Heart left ventricle (tissue), 16 donors: ENCODE measurements at regions not wholly inside any gene's neighbourhood (a gene's known extent, or its start where the extent isn't known, plus 50 kb on each side); places are given as distances from the start of the nearest gene placed in this dataset.

Experiments
- ATAC-seq, 4 donors: fragments of 200-7000 bp; cut with Tn5 transposase; one replicate each; pipeline ENCODE4 v1.9.1; 2020 to 2022; ENCODE audit warnings: moderate library complexity in 4 of 4, mild to moderate bottlenecking in 3 of 4, moderate number of reproducible peaks in 1 of 4
- DNase-seq, 5 donors: peaks; one replicate each; pipeline ENCODE4 v3.0.0-alpha.2; 2020
- H3K27ac ChIP-seq, 12 donors: fragments of 200-600 bp; sonication (generic) in 4 of 12; one replicate each; pipeline versions ENCODE4 v1.5.0 to v1.8.0; 2016 to 2022; ENCODE audit warnings: mild to moderate bottlenecking in 2 of 12
- H3K27me3 ChIP-seq, 9 donors: fragments of 200-600 bp; sonication (generic) in 2 of 9; one replicate each; pipeline versions ENCODE4 v1.5.1 to v1.8.0; 2016 to 2022; ENCODE audit warnings: mild to moderate bottlenecking in 3 of 9
- H3K36me3 ChIP-seq, 9 donors: fragments of 200-600 bp; sonication (generic) in 2 of 9; one replicate each; pipeline versions ENCODE4 v1.5.0 to v1.8.0; 2018 to 2022; ENCODE audit warnings: mild to moderate bottlenecking in 2 of 9
- H3K4me1 ChIP-seq, 12 donors: fragments of 200-600 bp; sonication (generic) in 4 of 12; one replicate each; pipeline versions ENCODE4 v1.5.0 to v1.8.0; 2016 to 2022; ENCODE audit warnings: mild to moderate bottlenecking in 3 of 12
- H3K4me3 ChIP-seq, 12 donors: fragments of 200-600 bp; sonication (generic) in 4 of 12; one replicate each; pipeline versions ENCODE4 v1.5.0 to v1.8.0; 2017 to 2022; ENCODE audit warnings: mild to moderate bottlenecking in 9 of 12, moderate library complexity in 4 of 12
- H3K9me3 ChIP-seq, 12 donors: fragments of 200-600 bp; sonication (generic) in 4 of 12; one replicate each; pipeline versions ENCODE4 v1.5.0 to v1.8.0; 2016 to 2022; ENCODE audit warnings: mild to moderate bottlenecking in 1 of 12
- CTCF ChIP-seq, 12 donors: fragments of 200-600 bp; sonication (generic) in 4 of 12; IDR thresholded peaks; one replicate each; pipeline versions ENCODE4 v1.5.0 to v1.8.0; 2018 to 2022; ENCODE audit warnings: antibody characterized with exemption in 12 of 12, mild to moderate bottlenecking in 5 of 12
- POLR2A ChIP-seq, 2 donors: fragments of 450-650 bp; IDR thresholded peaks; one replicate each; pipeline ENCODE4 v1.6.1; 2017; ENCODE audit warnings: antibody characterized with exemption in 2 of 2, mild to moderate bottlenecking in 2 of 2, moderate library complexity in 2 of 2
- WGBS, 4 donors: extraction: QIAGEN DNeasy Blood & Tissue Kit in 2 of 4; methylation state at CpG; one replicate each; pipeline versions ENCODE4 v1.1.5 to v1.1.7; 2013 to 2018; 5-methylcytosine and 5-hydroxymethylcytosine counted together
- intact Hi-C, 10 donors: fragments of 100-400 bp; cut with DNase I; formaldehyde crosslinking; loops; one replicate each; pipeline versions ENCODE4 v1.11.1 to v1.14.2; 2022
- donor health status: ischemic (EF 13 %, LVEDD 7.1; RV severe dilation, severe dysfunction).
- donor health status: healthy with polysubstance abuse.
- donor health status: DM: no; HTN: yes; CAD: no.
- donor health status: DM: no; HTN: no; CAD: no.
- donor health status: ischemic (EF 25% LVEDD 6.9; RV normal size, moderate dysfunction).
- donor health status: ischemic (EF 25% LVEDD 5.7; RV mildly dilated, moderate dysfunction).
- donor health status: healthy.
- donor health status: DM: yes; HTN: yes; CAD: no.
- donor health status: ischemic (EF 35%, LVEDD 5.7; RV mildly dilated, moderate dysfunction).
- donor health status: nonischemic (EF 11% LVEDD 7.7; RV severe dilation, severe dysfunction).
- donor health status: DM: yes; HTN: yes; CAD: no.
- donor health status: PGD.
- donor health status: ischemic (EF 29% LVEDD 5.4; RV normal size, mild dysfunction).
- donor health status: nonischemic (EF 23%, LVEDD 6.1; RV moderate dilation, normal function).

- intact Hi-C loops, result no loop called here
- Histone ChIP-seq H3K4me1 (peaks cover 0 to 5% (median 0%) of the 10 kb centered on the region in 12 donors), H3K4me3 (no peak overlapping the region), H3K27ac (peak overlapping the region in 2 of 12 donors; percentile 15 to 36), H3K9me3 (peaks cover 0 to 10% (median 1%) of the 10 kb centered on the region in 12 donors), H3K27me3 (no peaks in the 10 kb centered on the region), H3K36me3 (no peaks in the 10 kb centered on the region)
- 59 to 78% (median 78%) methylated on average over 6 of the region's 6 CpGs for WGBS, 4 donors
- ATAC-seq, result peak; percentile 32 to 93 (median 82)
- no peak for TF ChIP-seq CTCF (IDR thresholded peaks at IDR 0.05)
- TF ChIP-seq POLR2A (IDR thresholded peaks at IDR 0.05), result no peak
- peak in 1 of 5 donors; percentile 28 for DNase-seq
Measured at GRCh38 chr4:148574911-148575310, 132.7 kb upstream of the NR3C2 start.

- DNase-seq (peak in 1 of 5 donors; percentile 26), ATAC-seq (peak; percentile 84 to 96 (median 88))
- Histone ChIP-seq H3K27ac (peak overlapping the region in 3 of 12 donors; percentile 15 to 36 (median 33)), H3K4me3 (no peak overlapping the region), H3K27me3 (no peaks in the 10 kb centered on the region), H3K9me3 (peaks cover 0 to 14% (median 3%) of the 10 kb centered on the region in 12 donors), H3K4me1 (peaks cover 0 to 5% (median 0%) of the 10 kb centered on the region in 12 donors), H3K36me3 (no peaks in the 10 kb centered on the region)
- WGBS, 4 donors, result 44 to 57% (median 55%) methylated on average over 3 of the region's 3 CpGs
- TF ChIP-seq CTCF (IDR thresholded peaks at IDR 0.05), result no peak
- TF ChIP-seq POLR2A (IDR thresholded peaks at IDR 0.05), result no peak
- intact Hi-C loops, result no loop called here
Measured at GRCh38 chr4:148574502-148574901, 132.3 kb upstream of the NR3C2 start.

GRCh38 chr4:148574066-148574465 lies 131.9 kb upstream of the NR3C2 start:
- 64 to 79% (median 72%) methylated on average over 4 of the region's 4 CpGs for WGBS, 4 donors
- peak overlapping the region in 2 of 12 donors; percentile 15 to 33 for H3K27ac ChIP-seq
- intact Hi-C loops, result no loop called here

GRCh38 chr4:148573296-148573695 lies 131.1 kb upstream of the NR3C2 start:
- no peak for DNase-seq
- TF ChIP-seq CTCF (IDR thresholded peaks at IDR 0.05) (no peak), POLR2A (IDR thresholded peaks at IDR 0.05) (no peak)
- H3K36me3 ChIP-seq, result no peaks in the 10 kb centered on the region
- no peak for ATAC-seq
- peaks cover 0 to 21% (median 5%) of the 10 kb centered on the region in 12 donors for H3K9me3 ChIP-seq
- intact Hi-C loops, result no loop called here
- no peaks in the 10 kb centered on the region for H3K27me3 ChIP-seq
- H3K27ac ChIP-seq, result no peak overlapping the region
- 44 to 85% (median 55%) methylated on average over 3 of the region's 3 CpGs for WGBS, 4 donors
- peaks cover 0 to 5% (median 0%) of the 10 kb centered on the region in 12 donors for H3K4me1 ChIP-seq
- H3K4me3 ChIP-seq, result no peak overlapping the region

More at GRCh38 chr4:148574066-148574465, 131.9 kb upstream of the NR3C2 start:
- DNase-seq (no peak), ATAC-seq (no peak)
- no peak overlapping the region for H3K4me3 ChIP-seq
- peaks cover 0 to 5% (median 0%) of the 10 kb centered on the region in 12 donors for H3K4me1 ChIP-seq
- TF ChIP-seq POLR2A (IDR thresholded peaks at IDR 0.05), result no peak
- TF ChIP-seq CTCF (IDR thresholded peaks at IDR 0.05), result no peak
- H3K36me3 ChIP-seq, result no peaks in the 10 kb centered on the region
- no peaks in the 10 kb centered on the region for H3K27me3 ChIP-seq
- peaks cover 0 to 17% (median 5%) of the 10 kb centered on the region in 12 donors for H3K9me3 ChIP-seq
